K562 (cell line): ENCODE measurements at regions not wholly inside any gene's neighbourhood (a gene's known extent, or its start where the extent isn't known, plus 50 kb on each side); places are given as distances from the start of the nearest gene placed in this dataset.

Experiments used
- ATAC-seq: fragments of 200-7000 bp; cut with Tn5 transposase; 3 replicates; pipeline ENCODE4 v1.9.1; 2020; ENCODE audit warnings: moderate library complexity
- BruUV-seq: library from RNA; stranded (reverse); fragments of 400-500 nt; replicated peaks from 2 replicates; lab custom pipeline; 2021; lab: Mats Ljungman, UMichigan
- CTCF ChIA-PET: fragments of 300-600 bp; formaldehyde crosslinking; extraction: SDS; loops from one replicate; lab custom pipeline; 2021; ENCODE audit warnings: low intra/inter-chr PET ratio; lab: Yijun Ruan, JAX
- POLR2A ChIA-PET: fragments of 300-600, 350-650 bp; sonication (Branson Sonifier 250); formaldehyde crosslinking; extraction: SDS; loops from one replicate; lab custom pipeline; 2021; ENCODE audit warnings: antibody characterized with exemption, inconsistent platforms; lab: Yijun Ruan, JAX
- DNase-seq, 4 experiments: peaks; one replicate each; pipeline versions ENCODE4 v3.0.0 to v3.0.0-alpha.2; 2011 to 2018; ENCODE audit warnings: low spot score in 3 of 4, mixed read lengths in 3 of 4; ENCODE audit errors: extremely low read depth in 1 of 4
- FAIRE-seq: peaks from 2 replicates; lab custom pipeline; 2011; peaks lifted over from hg19 to GRCh38; lab: Jason Lieb, UNC
- H2AFZ ChIP-seq: 2 replicates; pipeline ENCODE4 v1.6.0; 2011; ENCODE audit warnings: low read depth, low read length, control low read depth, inconsistent platforms
- H3K27ac ChIP-seq: fragments of 200-600 bp; 3 replicates; pipeline ENCODE4 v1.8.0; 2011; ENCODE audit warnings: low read depth, mild to moderate bottlenecking, control low read depth, inconsistent platforms, low read length, moderate library complexity, mixed read lengths; ENCODE audit errors: extremely low read depth
- H3K27me3 ChIP-seq, 2 experiments: fragments of 300-600 bp in 1 of 2; 2 replicates in 1 of 2; 3 replicates in 1 of 2; pipeline versions ENCODE4 v1.6.0 to v1.8.0; 2011; ENCODE audit warnings: inconsistent platforms in 2 of 2, low read length in 2 of 2, mild to moderate bottlenecking in 1 of 2, mixed read lengths in 1 of 2, moderate library complexity in 1 of 2; ENCODE audit not compliant: control insufficient read depth in 2 of 2, insufficient read depth in 2 of 2
- H3K36me3 ChIP-seq: fragments of 300-600 bp; 3 replicates; pipeline ENCODE4 v1.8.0; 2011; ENCODE audit warnings: mild to moderate bottlenecking, low read length, inconsistent platforms; ENCODE audit not compliant: control insufficient read depth, insufficient read depth
- H3K4me1 ChIP-seq, 2 experiments: fragments of 200-600 bp in 1 of 2; replicated peaks in 1 of 2; 2 replicates in 1 of 2; 3 replicates in 1 of 2; pipeline versions ENCODE4 v1.5.1 to v1.8.0; 2011; ENCODE audit warnings: inconsistent platforms in 2 of 2, low read length in 2 of 2, mild to moderate bottlenecking in 1 of 2, mixed read lengths in 1 of 2, moderate library complexity in 1 of 2; ENCODE audit not compliant: control insufficient read depth in 2 of 2, insufficient read depth in 2 of 2
- H3K4me2 ChIP-seq: 2 replicates; pipeline ENCODE4 v1.6.1; 2011; ENCODE audit warnings: low read length, control low read depth, inconsistent platforms, mixed read lengths; ENCODE audit not compliant: insufficient read depth
- H3K4me3 ChIP-seq: fragments of 200-600 bp; sonication (generic), shearing (Covaris generic); 2 replicates; pipeline ENCODE4 v1.5.1; 2016; ENCODE audit warnings: control low read depth, inconsistent platforms
- H3K79me2 ChIP-seq: fragments of 200-600 bp; 3 replicates; pipeline ENCODE4 v1.8.0; 2011; ENCODE audit warnings: low read length, inconsistent platforms; ENCODE audit not compliant: control insufficient read depth, insufficient read depth
- H3K9ac ChIP-seq, 2 experiments: 2 replicates each; pipeline versions ENCODE4 v1.6.0 to v1.6.1; 2011; ENCODE audit warnings: low read depth in 2 of 2, low read length in 2 of 2, control low read depth in 1 of 2, inconsistent platforms in 1 of 2, mild to moderate bottlenecking in 1 of 2, mixed read lengths in 1 of 2; ENCODE audit not compliant: insufficient read depth in 1 of 2
- H3K9me1 ChIP-seq: one replicate; pipeline ENCODE4 v1.6.0; 2011; ENCODE audit warnings: inconsistent platforms, mild to moderate bottlenecking, low read length, moderate library complexity; ENCODE audit not compliant: control insufficient read depth, insufficient read depth
- H3K9me3 ChIP-seq: replicated peaks from 2 replicates; pipeline ENCODE4 v1.5.1; 2011; ENCODE audit warnings: low read depth, low read length, inconsistent platforms; ENCODE audit not compliant: control insufficient read depth, insufficient read depth
- H4K20me1 ChIP-seq: replicated peaks from 2 replicates; pipeline ENCODE4 v1.6.1; 2011; ENCODE audit warnings: low read length, inconsistent platforms, mixed read lengths; ENCODE audit not compliant: control insufficient read depth, insufficient read depth
- E2F1 ChIP-seq: sonication (generic); formaldehyde crosslinking; IDR thresholded peaks from 2 replicates; pipeline ENCODE4 v1.8.1; 2023; ENCODE audit warnings: mild to moderate bottlenecking, missing genetic modification reagents, moderate library complexity
- FOXM1 ChIP-seq, 2 experiments: fragments of 450-650 bp in 1 of 2; sonication (generic) in 1 of 2; formaldehyde crosslinking in 1 of 2; IDR thresholded peaks; 2 replicates each; pipeline versions ENCODE4 v1.6.1 to v1.9.0; 2017 to 2022; ENCODE audit warnings: low read depth in 2 of 2, mild to moderate bottlenecking in 2 of 2, missing genetic modification reagents in 1 of 2, moderate library complexity in 1 of 2
- GTF2F1 ChIP-seq: IDR thresholded peaks from 2 replicates; pipeline ENCODE4 v1.6.1; 2011; ENCODE audit warnings: low read depth, low read length, improper control_type of control experiment
- KDM4B ChIP-seq, 2 experiments: fragments of 450-650 bp in 1 of 2; sonication (generic) in 1 of 2; IDR thresholded peaks; 2 replicates each; pipeline ENCODE4 v1.6.1; 2016 to 2017; ENCODE audit warnings: borderline replicate concordance in 2 of 2, antibody characterized with exemption in 1 of 2, low read depth in 1 of 2, mild to moderate bottlenecking in 1 of 2
- MTA1 ChIP-seq: fragments of 450-650 bp; IDR thresholded peaks from 2 replicates; pipeline ENCODE4 v1.6.1; 2017; ENCODE audit warnings: borderline replicate concordance
- POLR2B ChIP-seq: fragments of 450-650 bp; IDR thresholded peaks from 2 replicates; pipeline ENCODE4 v1.6.1; 2018; ENCODE audit warnings: low read depth; ENCODE audit not compliant: partially characterized antibody
- ZNF311 ChIP-seq: fragments of 250-450 bp; sonication (Bioruptor Pico); IDR thresholded peaks from 2 replicates; pipeline ENCODE4 v1.4.0; 2020; ENCODE audit warnings: mild to moderate bottlenecking, moderate library complexity
- ZNF518B ChIP-seq: fragments of 250-450 bp; sonication (Bioruptor Pico); IDR thresholded peaks from 2 replicates; pipeline ENCODE4 v1.5.0; 2021; ENCODE audit warnings: mild to moderate bottlenecking, moderate library complexity
- ZNF764 ChIP-seq: fragments of 250-450 bp; sonication (Bioruptor Pico); IDR thresholded peaks from 2 replicates; pipeline ENCODE4 v1.4.0; 2020; ENCODE audit warnings: low read depth, mild to moderate bottlenecking, moderate library complexity
- WGBS: fragments of 100-300 bp; shearing (Covaris generic); methylation state at CpG from one replicate; pipeline ENCODE4 v1.1.6; 2016; ENCODE audit warnings: low coverage, mixed read lengths; ENCODE audit not compliant: insufficient coverage; ENCODE audit errors: missing lambda C conversion rate; 5-methylcytosine and 5-hydroxymethylcytosine counted together
- in situ Hi-C: fragments of 300-500 bp; cut with MboI; formaldehyde crosslinking; loops from 4 replicates; pipeline ENCODE4 v1.15.0; 2018; ENCODE audit warnings: inconsistent platforms, mixed read lengths
- intact Hi-C: fragments of 100-400 bp; cut with micrococcal nuclease; formaldehyde crosslinking; loops from 2 replicates; pipeline ENCODE4 v1.14.2; 2022
- TF ChIP-seq, protein P1 (sequence below), 2 experiments: fragments of 150-350 bp in 1 of 2; IDR thresholded peaks; 2 replicates each; pipeline ENCODE4 v1.6.1; 2012 to 2016; ENCODE audit warnings: low read depth in 2 of 2, low read length in 2 of 2, mild to moderate bottlenecking in 1 of 2, moderate library complexity in 1 of 2
- TF ChIP-seq, protein P2 (sequence below): sonication (generic); formaldehyde crosslinking; IDR thresholded peaks from 2 replicates; pipeline ENCODE4 v1.8.0; 2023; ENCODE audit warnings: mild to moderate bottlenecking, missing genetic modification reagents

GRCh38 chr15:22258398-22259150 is 178.2 kb downstream of the OR4M2 start:
- ChIA-PET CTCF (no interaction called here), POLR2A (interaction anchor here (0.6 kb wide), 1 partner anchor 21 kb away, joined by 3 read pairs; no protein-coding TSS in a partner anchor)
- TF ChIP-seq GTF2F1 (no peak), ZNF764 (CRISPR knock-in tag) (no peak), E2F1 (no peak), FOXM1 (IDR thresholded peaks at IDR 0.05; ENCODE audit: low read depth) (no peak), FOXM1 (CRISPR knock-in tag; IDR thresholded peaks at IDR 0.05; ENCODE audit: low read depth) (no peak), MTA1 (no peak), ZNF311 (CRISPR knock-in tag) (no peak), ZNF518B (CRISPR knock-in tag) (no peak), KDM4B (IDR thresholded peaks at IDR 0.05; ENCODE audit: borderline replicate concordance in 2 of 2, low read depth in 1 of 2) (no peak), POLR2B (no peak)
- TF ChIP-seq, protein P1, sequence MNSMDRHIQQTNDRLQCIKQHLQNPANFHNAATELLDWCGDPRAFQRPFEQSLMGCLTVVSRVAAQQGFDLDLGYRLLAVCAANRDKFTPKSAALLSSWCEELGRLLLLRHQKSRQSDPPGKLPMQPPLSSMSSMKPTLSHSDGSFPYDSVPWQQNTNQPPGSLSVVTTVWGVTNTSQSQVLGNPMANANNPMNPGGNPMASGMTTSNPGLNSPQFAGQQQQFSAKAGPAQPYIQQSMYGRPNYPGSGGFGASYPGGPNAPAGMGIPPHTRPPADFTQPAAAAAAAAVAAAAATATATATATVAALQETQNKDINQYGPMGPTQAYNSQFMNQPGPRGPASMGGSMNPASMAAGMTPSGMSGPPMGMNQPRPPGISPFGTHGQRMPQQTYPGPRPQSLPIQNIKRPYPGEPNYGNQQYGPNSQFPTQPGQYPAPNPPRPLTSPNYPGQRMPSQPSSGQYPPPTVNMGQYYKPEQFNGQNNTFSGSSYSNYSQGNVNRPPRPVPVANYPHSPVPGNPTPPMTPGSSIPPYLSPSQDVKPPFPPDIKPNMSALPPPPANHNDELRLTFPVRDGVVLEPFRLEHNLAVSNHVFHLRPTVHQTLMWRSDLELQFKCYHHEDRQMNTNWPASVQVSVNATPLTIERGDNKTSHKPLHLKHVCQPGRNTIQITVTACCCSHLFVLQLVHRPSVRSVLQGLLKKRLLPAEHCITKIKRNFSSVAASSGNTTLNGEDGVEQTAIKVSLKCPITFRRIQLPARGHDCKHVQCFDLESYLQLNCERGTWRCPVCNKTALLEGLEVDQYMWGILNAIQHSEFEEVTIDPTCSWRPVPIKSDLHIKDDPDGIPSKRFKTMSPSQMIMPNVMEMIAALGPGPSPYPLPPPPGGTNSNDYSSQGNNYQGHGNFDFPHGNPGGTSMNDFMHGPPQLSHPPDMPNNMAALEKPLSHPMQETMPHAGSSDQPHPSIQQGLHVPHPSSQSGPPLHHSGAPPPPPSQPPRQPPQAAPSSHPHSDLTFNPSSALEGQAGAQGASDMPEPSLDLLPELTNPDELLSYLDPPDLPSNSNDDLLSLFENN (IDR thresholded peaks at IDR 0.05; ENCODE audit: low read depth in 2 of 2, low read length in 2 of 2): no peak
- TF ChIP-seq, protein P2, sequence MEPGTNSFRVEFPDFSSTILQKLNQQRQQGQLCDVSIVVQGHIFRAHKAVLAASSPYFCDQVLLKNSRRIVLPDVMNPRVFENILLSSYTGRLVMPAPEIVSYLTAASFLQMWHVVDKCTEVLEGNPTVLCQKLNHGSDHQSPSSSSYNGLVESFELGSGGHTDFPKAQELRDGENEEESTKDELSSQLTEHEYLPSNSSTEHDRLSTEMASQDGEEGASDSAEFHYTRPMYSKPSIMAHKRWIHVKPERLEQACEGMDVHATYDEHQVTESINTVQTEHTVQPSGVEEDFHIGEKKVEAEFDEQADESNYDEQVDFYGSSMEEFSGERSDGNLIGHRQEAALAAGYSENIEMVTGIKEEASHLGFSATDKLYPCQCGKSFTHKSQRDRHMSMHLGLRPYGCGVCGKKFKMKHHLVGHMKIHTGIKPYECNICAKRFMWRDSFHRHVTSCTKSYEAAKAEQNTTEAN (CRISPR knock-in tag): no peak

More at GRCh38 chr15:22258398-22259150, 178.2 kb downstream of the OR4M2 start:
- ATAC-seq (no peak), FAIRE-seq (no peak), DNase-seq (no peak)
- Histone ChIP-seq H3K4me3 (no peak overlapping the region), H3K36me3 (no peaks in the 10 kb centered on the region), H3K27ac (no peak overlapping the region), H3K9ac (no peak overlapping the region), H3K79me2 (no peaks in the 10 kb centered on the region), H3K4me1 (peaks cover 0 to 3% of the 10 kb centered on the region in 2 experiments; a peak in 1 of 5 replicates), H3K27me3 (peaks cover 5 to 21% of the 10 kb centered on the region in 2 experiments; a peak in 3 of 5 replicates), H2AFZ (no peak overlapping the region), H3K9me3 (no peaks in the 10 kb centered on the region), H3K9me1 (no peaks in the 10 kb centered on the region), H4K20me1 (0 out of 2 replicates have a peak, but pooled peaks cover 2% of the 10 kb centered on the region), H3K4me2 (no peak overlapping the region)
- WGBS: 40% methylated on average over 48 of the region's 59 CpGs
- BruUV-seq: no TSS peak
- in situ Hi-C loops: no loop called here
- intact Hi-C loops: no loop called here
